ENCODE measurements at regions not wholly inside any gene's neighbourhood (a gene's known extent, or its start where the extent isn't known, plus 50 kb on each side); places are given as distances from the start of the nearest gene placed in this dataset.

DNA sequence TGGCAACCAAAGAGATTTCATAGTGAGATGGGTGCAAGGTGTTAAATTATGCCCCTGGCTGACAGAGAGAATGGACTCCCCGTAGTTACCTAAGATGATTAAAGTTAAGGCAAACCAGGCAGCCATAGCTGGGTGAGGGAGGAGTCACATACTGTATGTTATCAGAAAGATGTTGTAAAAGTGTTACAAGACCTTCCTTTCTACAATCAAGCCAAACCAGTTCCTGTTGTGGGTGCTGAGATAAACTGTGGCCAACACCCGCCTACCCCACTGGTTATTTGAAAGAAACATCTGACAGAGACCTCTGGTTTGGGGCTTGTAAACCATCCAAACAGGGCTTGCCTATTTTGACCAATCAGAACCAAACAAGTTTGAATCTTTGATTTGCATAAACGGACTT, 684.7 kb upstream of the NUDT12 start:
- TF ChIP-seq, protein P1, sequence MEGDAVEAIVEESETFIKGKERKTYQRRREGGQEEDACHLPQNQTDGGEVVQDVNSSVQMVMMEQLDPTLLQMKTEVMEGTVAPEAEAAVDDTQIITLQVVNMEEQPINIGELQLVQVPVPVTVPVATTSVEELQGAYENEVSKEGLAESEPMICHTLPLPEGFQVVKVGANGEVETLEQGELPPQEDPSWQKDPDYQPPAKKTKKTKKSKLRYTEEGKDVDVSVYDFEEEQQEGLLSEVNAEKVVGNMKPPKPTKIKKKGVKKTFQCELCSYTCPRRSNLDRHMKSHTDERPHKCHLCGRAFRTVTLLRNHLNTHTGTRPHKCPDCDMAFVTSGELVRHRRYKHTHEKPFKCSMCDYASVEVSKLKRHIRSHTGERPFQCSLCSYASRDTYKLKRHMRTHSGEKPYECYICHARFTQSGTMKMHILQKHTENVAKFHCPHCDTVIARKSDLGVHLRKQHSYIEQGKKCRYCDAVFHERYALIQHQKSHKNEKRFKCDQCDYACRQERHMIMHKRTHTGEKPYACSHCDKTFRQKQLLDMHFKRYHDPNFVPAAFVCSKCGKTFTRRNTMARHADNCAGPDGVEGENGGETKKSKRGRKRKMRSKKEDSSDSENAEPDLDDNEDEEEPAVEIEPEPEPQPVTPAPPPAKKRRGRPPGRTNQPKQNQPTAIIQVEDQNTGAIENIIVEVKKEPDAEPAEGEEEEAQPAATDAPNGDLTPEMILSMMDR (IDR thresholded peaks at IDR 0.05; ENCODE audit: extremely low read depth in 1 of 2, insufficient read depth in 1 of 2, low read depth in 1 of 2, low read length in 2 of 2) = no peak
- TF ChIP-seq POLR2A (IDR thresholded peaks at IDR 0.05; ENCODE audit: low read depth, low read length) (no peak), MAX (IDR thresholded peaks at IDR 0.05; ENCODE audit: insufficient read depth, insufficient read length) (no peak), POLR2AphosphoS5 (IDR thresholded peaks at IDR 0.05; ENCODE audit: insufficient read depth, low read depth, low read length) (no peak), EZH2 (IDR thresholded peaks at IDR 0.05; ENCODE audit: borderline replicate concordance, low read depth, low read length, severe bottlenecking) (no peak), JUN (IDR thresholded peaks at IDR 0.05; ENCODE audit: borderline replicate concordance, insufficient read depth, insufficient read length, low read depth) (no peak), FOS (IDR thresholded peaks at IDR 0.05; ENCODE audit: borderline replicate concordance, insufficient read depth, low read length) (no peak), MYC (IDR thresholded peaks at IDR 0.05; ENCODE audit: low read depth, low read length) (no peak), GATA2 (IDR thresholded peaks at IDR 0.05; ENCODE audit: insufficient read depth, insufficient read length, low read depth, low read length) (no peak)

Measured in endothelial cell of umbilical vein (primary cell).